ENCODE measurements at regions not wholly inside any gene's neighbourhood (a gene's known extent, or its start where the extent isn't known, plus 50 kb on each side); places are given as distances from the start of the nearest gene placed in this dataset.

GRCh38 chr2:167701651-167702050 is 545.7 kb downstream of the STK39 start:
- FAIRE-seq, result no peak
- H3K79me2 ChIP-seq (ENCODE audit: control insufficient read depth, insufficient read depth, low read length), result no peaks in the 10 kb centered on the region

GRCh38 chr2:167697948-167698347 is 549.4 kb downstream of the STK39 start:
- Histone ChIP-seq H3K36me3 (ENCODE audit: control insufficient read depth in 2 of 2, extremely low read depth in 1 of 2, insufficient read depth in 2 of 2, low read length in 2 of 2) (no peaks in the 10 kb centered on the region), H3K79me2 (ENCODE audit: control insufficient read depth, insufficient read depth, low read length) (no peaks in the 10 kb centered on the region), H4K20me1 (ENCODE audit: control insufficient read depth, extremely low read depth, insufficient read depth, low read length) (no peaks in the 10 kb centered on the region), H3K9me1 (ENCODE audit: control insufficient read depth, extremely low read depth, insufficient read depth, low read length) (no peaks in the 10 kb centered on the region), H3K9me3 (ENCODE audit: control insufficient read depth, low read depth, low read length) (no peaks in the 10 kb centered on the region), H3K27me3 (ENCODE audit: control insufficient read depth, extremely low read depth, insufficient read depth, low read length) (no peaks in the 10 kb centered on the region), H3K4me1 (ENCODE audit: control insufficient read depth, extremely low read depth, insufficient read depth, low read length) (no peaks in the 10 kb centered on the region), H3K9ac (ENCODE audit: control insufficient read depth, extremely low read depth, insufficient read depth, low read length) (no peak overlapping the region), H3K4me2 (ENCODE audit: control insufficient read depth, extremely low read depth, insufficient read depth, low read depth, low read length) (no peak overlapping the region), H2AFZ (ENCODE audit: control insufficient read depth, low read length) (no peak overlapping the region), H3K4me3 (ENCODE audit: control insufficient read depth in 2 of 3, extremely low read depth in 1 of 3, insufficient read depth in 2 of 3, low read depth in 1 of 3, low read length in 3 of 3) (no peak overlapping the region), H3K27ac (ENCODE audit: control insufficient read depth, insufficient read depth, low read length) (no peak overlapping the region)
- dilution Hi-C loops (cut with MboI; ENCODE audit: extremely low pct_ligation_motif_present, low sequenced_read_pairs), result no loop called here
- TF ChIP-seq CTCF (optimal IDR thresholded peaks at IDR 0.05 in 1 of 3, IDR thresholded peaks at IDR 0.05 in 1 of 3, conservative IDR thresholded peaks at IDR 0.05 in 1 of 3; ENCODE audit: extremely low read depth in 1 of 3, insufficient read depth in 2 of 3, low read length in 3 of 3) (no peak), EZH2 (IDR thresholded peaks at IDR 0.05; ENCODE audit: low read length) (no peak)
- DNase-seq (ENCODE audit: low read depth, low spot score), result no peak
- no peak for FAIRE-seq

More at GRCh38 chr2:167701651-167702050, 545.7 kb downstream of the STK39 start:
- no peak overlapping the region for H3K4me2 ChIP-seq (ENCODE audit: control insufficient read depth, extremely low read depth, insufficient read depth, low read depth, low read length)
- H3K27me3 ChIP-seq (ENCODE audit: control insufficient read depth, extremely low read depth, insufficient read depth, low read length), result no peaks in the 10 kb centered on the region
- dilution Hi-C loops (cut with MboI; ENCODE audit: extremely low pct_ligation_motif_present, low sequenced_read_pairs), result no loop called here
- H3K9ac ChIP-seq (ENCODE audit: control insufficient read depth, extremely low read depth, insufficient read depth, low read length), result no peak overlapping the region
- H3K9me1 ChIP-seq (ENCODE audit: control insufficient read depth, extremely low read depth, insufficient read depth, low read length), result no peaks in the 10 kb centered on the region
- no peak overlapping the region for H2AFZ ChIP-seq (ENCODE audit: control insufficient read depth, low read length)
- no peaks in the 10 kb centered on the region for H3K36me3 ChIP-seq (ENCODE audit: control insufficient read depth in 2 of 2, extremely low read depth in 1 of 2, insufficient read depth in 2 of 2, low read length in 2 of 2)
- DNase-seq (ENCODE audit: low read depth, low spot score), result no peak
- TF ChIP-seq CTCF (optimal IDR thresholded peaks at IDR 0.05 in 1 of 3, IDR thresholded peaks at IDR 0.05 in 1 of 3, conservative IDR thresholded peaks at IDR 0.05 in 1 of 3; ENCODE audit: extremely low read depth in 1 of 3, insufficient read depth in 2 of 3, low read length in 3 of 3), result no peak
- no peaks in the 10 kb centered on the region for H4K20me1 ChIP-seq (ENCODE audit: control insufficient read depth, extremely low read depth, insufficient read depth, low read length)
- H3K4me1 ChIP-seq (ENCODE audit: control insufficient read depth, extremely low read depth, insufficient read depth, low read length), result no peaks in the 10 kb centered on the region
- no peak overlapping the region for H3K4me3 ChIP-seq (ENCODE audit: control insufficient read depth in 2 of 3, extremely low read depth in 1 of 3, insufficient read depth in 2 of 3, low read depth in 1 of 3, low read length in 3 of 3)
- no peak overlapping the region for H3K27ac ChIP-seq (ENCODE audit: control insufficient read depth, insufficient read depth, low read length)
- no peaks in the 10 kb centered on the region for H3K9me3 ChIP-seq (ENCODE audit: control insufficient read depth, low read depth, low read length)

All from keratinocyte (primary cell).